GM19468 (cell line): ENCODE measurements at regions not wholly inside any gene's neighbourhood (a gene's known extent, or its start where the extent isn't known, plus 50 kb on each side); places are given as distances from the start of the nearest gene placed in this dataset.

Source experiments
- ATAC-seq: cut with Tn5 transposase; IDR thresholded peaks from one replicate; pipeline ENCODE4 v1.9.1; 2021; ENCODE audit warnings: mild to moderate bottlenecking, moderate library complexity, moderate number of reproducible peaks; ENCODE audit not compliant: unreplicated experiment; ENCODE audit errors: extremely low read depth

GRCh38 chr4:66885501-66886165 is 659.7 kb downstream of the CENPC start:
- ATAC-seq, result no peak

GRCh38 chr4:66876946-66877345 is 668.4 kb downstream of the CENPC start:
- no peak for ATAC-seq

GRCh38 chr4:66872661-66873060 is 672.6 kb downstream of the CENPC start:
- ATAC-seq, result no peak

GRCh38 chr4:66863481-66863880 is 681.8 kb downstream of the CENPC start:
- no peak for ATAC-seq

GRCh38 chr4:66855956-66856355 is 689.3 kb downstream of the CENPC start:
- no peak for ATAC-seq

- no peak for ATAC-seq
Observed at GRCh38 chr4:66853845-66854244, 691.5 kb downstream of the CENPC start.

GRCh38 chr4:66852843-66853242 is 692.5 kb downstream of the CENPC start:
- no peak for ATAC-seq

GRCh38 chr4:66849596-66849995 is 695.7 kb downstream of the CENPC start:
- no peak for ATAC-seq

- no peak for ATAC-seq
Observed at GRCh38 chr4:66842724-66843088, 702.6 kb downstream of the CENPC start.

- no peak for ATAC-seq
Observed at GRCh38 chr4:66842026-66842723, 703.1 kb downstream of the CENPC start.

GRCh38 chr4:66840178-66840577 is 705.1 kb downstream of the CENPC start:
- ATAC-seq, result no peak

GRCh38 chr4:66837279-66837922 is 707.9 kb downstream of the CENPC start:
- no peak for ATAC-seq

- ATAC-seq, result no peak
Observed at GRCh38 chr4:66829310-66829709, 716.0 kb downstream of the CENPC start.

- ATAC-seq, result no peak
Observed at GRCh38 chr4:66820681-66821080, 724.6 kb downstream of the CENPC start.

- ATAC-seq, result no peak
Observed at GRCh38 chr4:66814277-66814676, 731.0 kb downstream of the CENPC start.

GRCh38 chr4:66805582-66805981 is 739.7 kb downstream of the CENPC start:
- ATAC-seq, result no peak

- no peak for ATAC-seq
Observed at GRCh38 chr4:66804979-66805378, 740.3 kb downstream of the CENPC start.

GRCh38 chr4:66797608-66798007 is 747.7 kb downstream of the CENPC start:
- no peak for ATAC-seq

GRCh38 chr4:66795724-66796123 is 749.6 kb downstream of the CENPC start:
- ATAC-seq, result no peak

- ATAC-seq, result no peak
Observed at GRCh38 chr4:66794390-66795034, 750.8 kb downstream of the CENPC start.

- no peak for ATAC-seq
Observed at GRCh38 chr4:66791686-66792085, 753.6 kb downstream of the CENPC start.
